ENCODE measurements at regions not wholly inside any gene's neighbourhood (a gene's known extent, or its start where the extent isn't known, plus 50 kb on each side); places are given as distances from the start of the nearest gene placed in this dataset.

- Histone ChIP-seq H2BK15ac (ENCODE audit: low read length) (no peak overlapping the region), H3K56ac (replicated peaks; ENCODE audit: insufficient read length, low read depth, low read length) (no peak overlapping the region), H3K36me3 (ENCODE audit: control insufficient read depth in 2 of 4, insufficient read depth in 4 of 4, low read length in 3 of 4) (no peaks in the 10 kb centered on the region), H3K23ac (ENCODE audit: insufficient read length) (no peak overlapping the region), H2BK120ac (replicated peaks; ENCODE audit: low read depth, low read length) (no peak overlapping the region), H3K18ac (ENCODE audit: extremely low read depth, low read length) (no peak overlapping the region), H3K23me2 (ENCODE audit: low read depth, low read length) (no peaks in the 10 kb centered on the region), H2AFZ (ENCODE audit: low read length) (no peak overlapping the region), H4K8ac (ENCODE audit: extremely low read depth, insufficient read depth, low read length) (no peak overlapping the region), H2BK20ac (ENCODE audit: low read length) (no peak overlapping the region), H4K20me1 (replicated peaks in 1 of 2; ENCODE audit: control insufficient read depth in 1 of 2, insufficient read depth in 2 of 2, low read length in 2 of 2) (no peaks in the 10 kb centered on the region), H3K79me1 (ENCODE audit: low read depth, low read length) (no peaks in the 10 kb centered on the region), H3K27me3 (replicated peaks in 1 of 4; ENCODE audit: control insufficient read depth in 3 of 4, extremely low read depth in 1 of 4, insufficient read depth in 3 of 4, low read length in 3 of 4) (peaks cover 0 to 3% (median 0%) of the 10 kb centered on the region in 4 experiments; a peak in 2 of 7 replicates), H2AK5ac (ENCODE audit: low read depth, low read length) (no peak overlapping the region), H4K91ac (replicated peaks; ENCODE audit: insufficient read length, low read length) (no peak overlapping the region), H3K9me3 (ENCODE audit: insufficient read depth in 2 of 2, low read depth in 1 of 2, low read length in 1 of 2) (no peaks in the 10 kb centered on the region), H2BK12ac (ENCODE audit: low read depth, low read length) (no peak overlapping the region), H3K4me1 (replicated peaks in 1 of 4; ENCODE audit: control insufficient read depth in 3 of 4, insufficient read depth in 4 of 4, low read length in 3 of 4) (0 out of 7 replicates have a peak, but pooled peaks cover 0 to 3% (median 0%) of the 10 kb centered on the region in 4 experiments), H3K9ac (replicated peaks in 1 of 4; ENCODE audit: extremely low read depth in 1 of 4, low read depth in 3 of 4, low read length in 3 of 4) (no peak overlapping the region), H4K5ac (ENCODE audit: insufficient read length, low read depth, low read length) (no peak overlapping the region), H2BK5ac (ENCODE audit: low read depth, low read length) (no peak overlapping the region), H3K14ac (ENCODE audit: insufficient read length) (no peak overlapping the region), H3K27ac (ENCODE audit: low read depth, low read length) (no peak overlapping the region), H3K4me3 (ENCODE audit: extremely low read depth in 1 of 4, insufficient read depth in 2 of 4, low read depth in 3 of 4, low read length in 4 of 4) (no peak overlapping the region), H3K79me2 (ENCODE audit: control insufficient read depth in 1 of 2, insufficient read depth in 2 of 2, low read length in 2 of 2) (no peaks in the 10 kb centered on the region), H3K4me2 (ENCODE audit: insufficient read depth in 1 of 2, low read depth in 2 of 2, low read length in 2 of 2) (no peak overlapping the region), H3K4ac (replicated peaks; ENCODE audit: insufficient read length, low read depth, low read length) (no peak overlapping the region)
- FAIRE-seq (no peak), DNase-seq (ENCODE audit: low read depth in 1 of 2, low spot score in 2 of 2) (no peak)
- CTCF ChIA-PET (ENCODE audit: partially characterized antibody) = interaction anchor here (0.7 to 5.2 kb wide), 7 partner anchors 9 to 136 kb away, joined by 3 to 36 read pairs (median 4); no protein-coding TSS in a partner anchor
- WGBS, 2 experiments (ENCODE audit: extremely low coverage in 1 of 2, insufficient coverage in 1 of 2, insufficient read length in 1 of 2, insufficient replicate concordance in 2 of 2, low coverage in 1 of 2, low lambda C conversion rate in 2 of 2, missing lambda C conversion rate in 1 of 2) = 83% methylated on average over 7 of the region's 7 CpGs; no CpG with 5 or more reads in 1 of the 2 experiments
- POLR2A ChIA-PET (ENCODE audit: partially characterized antibody) = no interaction called here
- TF ChIP-seq RFX5 (IDR thresholded peaks at IDR 0.05; ENCODE audit: borderline replicate concordance, low read depth, low read length) = no peak
- no peak for TF ChIP-seq RXRA (IDR thresholded peaks at IDR 0.05; ENCODE audit: insufficient read depth, low read depth, low read length)
- TF ChIP-seq E2F6 (IDR thresholded peaks at IDR 0.05) = no peak
- no peak for TF ChIP-seq HDAC2 (IDR thresholded peaks at IDR 0.05; ENCODE audit: borderline replicate concordance in 1 of 2, low read depth in 2 of 2, low read length in 2 of 2)
- TF ChIP-seq ASH2L (IDR thresholded peaks at IDR 0.05; ENCODE audit: low read length) = no peak
- TF ChIP-seq EZH2 (IDR thresholded peaks at IDR 0.05; ENCODE audit: low read depth, low read length, severe bottlenecking) = no peak
- no peak for TF ChIP-seq BCL11A (IDR thresholded peaks at IDR 0.05; ENCODE audit: low read depth in 2 of 2, low read length in 2 of 2)
- no peak for TF ChIP-seq SIRT6 (IDR thresholded peaks at IDR 0.05; ENCODE audit: low read length)
- TF ChIP-seq SIX5 (IDR thresholded peaks at IDR 0.05; ENCODE audit: low read depth, low read length) = no peak
- no peak for TF ChIP-seq EP300 (IDR thresholded peaks at IDR 0.05; ENCODE audit: borderline replicate concordance in 1 of 2, low read depth in 2 of 2, low read length in 2 of 2)
- no peak for TF ChIP-seq TEAD4 (IDR thresholded peaks at IDR 0.05; ENCODE audit: low read depth, low read length)
- no peak for TF ChIP-seq POU5F1 (IDR thresholded peaks at IDR 0.05; ENCODE audit: low read depth, low read length)
- no peak for TF ChIP-seq TAF7 (optimal IDR thresholded peaks at IDR 0.05; ENCODE audit: borderline replicate concordance, low read depth, low read length)
Measured at GRCh38 chr11:11177156-11177808, 175.8 kb downstream of the CSNK2A3 start.

Data from H1 (cell line).